Astrocyte (in vitro differentiated cells and primary cell): ENCODE measurements at regions not wholly inside any gene's neighbourhood (a gene's known extent, or its start where the extent isn't known, plus 50 kb on each side); places are given as distances from the start of the nearest gene placed in this dataset.

Experiments used
- CTCF ChIP-seq: IDR thresholded peaks from 2 replicates; pipeline ENCODE4 v1.5.1; 2011; ENCODE audit warnings: low read depth, mild to moderate bottlenecking, inconsistent platforms, low read length, moderate library complexity; ENCODE audit not compliant: insufficient read depth
- EZH2 ChIP-seq: IDR thresholded peaks from 2 replicates; pipeline ENCODE4 v1.6.1; 2012; ENCODE audit warnings: mild to moderate bottlenecking, low read length, inconsistent platforms; ENCODE audit not compliant: insufficient read depth

GRCh38 chr11:57049749-57050148 is 61.0 kb downstream of the OR5AK2 start:
- TF ChIP-seq EZH2 (no peak), CTCF (no peak)
